Erythroblast (primary cell): ENCODE measurements at regions not wholly inside any gene's neighbourhood (a gene's known extent, or its start where the extent isn't known, plus 50 kb on each side); places are given as distances from the start of the nearest gene placed in this dataset.

Experiments used
- GATA1 ChIP-seq: IDR thresholded peaks from 2 replicates; pipeline ENCODE4 v1.6.1; 2011; ENCODE audit warnings: low read depth, mild to moderate bottlenecking, control low read depth, low read length, moderate library complexity
- POLR2A ChIP-seq: IDR thresholded peaks from 2 replicates; pipeline ENCODE4 v1.6.1; 2011; ENCODE audit warnings: mild to moderate bottlenecking, low read length

DNA sequence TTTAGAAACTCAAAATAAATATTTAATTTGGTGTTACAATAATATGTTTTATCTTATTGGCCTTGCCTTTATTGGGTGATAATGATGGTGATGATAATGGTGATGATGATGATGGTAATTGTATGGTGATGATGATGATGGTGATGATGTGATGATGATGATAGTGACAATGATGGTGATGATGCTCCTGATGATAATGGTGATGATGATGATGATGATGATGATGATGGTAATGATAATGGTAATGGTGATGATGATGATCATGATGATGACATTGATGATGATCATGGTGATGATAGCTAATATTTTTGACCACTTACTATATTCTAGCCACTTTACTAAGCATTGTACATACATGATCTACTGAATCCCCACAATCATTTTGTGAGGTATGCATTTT, 1548.6 kb upstream of the TMEM132C start:
- TF ChIP-seq POLR2A (no peak), GATA1 (no peak)
